OCI-LY1 (cell line): ENCODE measurements at regions not wholly inside any gene's neighbourhood (a gene's known extent, or its start where the extent isn't known, plus 50 kb on each side); places are given as distances from the start of the nearest gene placed in this dataset.

ENCODE experiments used
- H2AFZ ChIP-seq: fragments of 200-600 bp; sonication (generic), shearing (Covaris generic); 2 replicates; pipeline ENCODE4 v1.6.0; 2014; ENCODE audit warnings: antibody characterized with exemption, mild to moderate bottlenecking, low read length
- H3F3A ChIP-seq: fragments of 200-600 bp; sonication (generic), shearing (Covaris generic); 2 replicates; pipeline ENCODE4 v1.6.0; 2014; ENCODE audit warnings: mild to moderate bottlenecking, antibody characterized with exemption, low read length, moderate library complexity; ENCODE audit not compliant: insufficient read depth
- H3K27ac ChIP-seq: fragments of 200-600 bp; sonication (generic); 2 replicates; pipeline ENCODE4 v1.5.1; 2014; ENCODE audit warnings: low read length, mixed run types, mild to moderate bottlenecking, low read depth; ENCODE audit not compliant: poor library complexity, severe bottlenecking
- H3K27me3 ChIP-seq: fragments of 200-600 bp; sonication (generic); 2 replicates; pipeline ENCODE4 v1.6.0; 2014; ENCODE audit warnings: antibody characterized with exemption, mild to moderate bottlenecking, low read length, moderate library complexity; ENCODE audit not compliant: insufficient read depth
- H3K36me3 ChIP-seq: fragments of 200-600 bp; sonication (generic); 2 replicates; pipeline ENCODE4 v1.6.1; 2014; ENCODE audit warnings: mild to moderate bottlenecking, antibody characterized with exemption, low read length, moderate library complexity, mixed read lengths; ENCODE audit not compliant: insufficient read depth
- H3K4me1 ChIP-seq: fragments of 200-600 bp; sonication (generic); 2 replicates; pipeline ENCODE4 v1.5.1; 2014; ENCODE audit warnings: mild to moderate bottlenecking, low read length, moderate library complexity; ENCODE audit not compliant: insufficient read depth, severe bottlenecking
- H3K4me2 ChIP-seq: fragments of 200-600 bp; sonication (generic), shearing (Covaris generic); 2 replicates; pipeline ENCODE4 v1.6.1; 2014; ENCODE audit warnings: low read length
- H3K4me3 ChIP-seq: fragments of 200-600 bp; sonication (generic); 2 replicates; pipeline ENCODE4 v1.5.1; 2014; ENCODE audit warnings: low read length, low read depth, mild to moderate bottlenecking, mixed read lengths; ENCODE audit not compliant: poor library complexity, severe bottlenecking
- H3K79me2 ChIP-seq: fragments of 200-600 bp; shearing (Covaris generic); 2 replicates; pipeline ENCODE4 v1.6.1; 2016; ENCODE audit warnings: mixed run types, low read length, mixed read lengths; ENCODE audit not compliant: insufficient read depth
- H3K9ac ChIP-seq: fragments of 200-600 bp; sonication (generic), shearing (Covaris generic); 2 replicates; pipeline ENCODE4 v1.6.1; 2014; ENCODE audit warnings: mild to moderate bottlenecking, low read length, mixed read lengths
- H3K9me2 ChIP-seq: fragments of 200-600 bp; sonication (generic), shearing (Covaris generic); 2 replicates; pipeline ENCODE4 v1.6.1; 2014; ENCODE audit warnings: low read depth, mild to moderate bottlenecking, low read length, mixed read lengths
- H3K9me3 ChIP-seq: fragments of 200-600 bp; shearing (Covaris generic); 2 replicates; pipeline ENCODE4 v1.6.1; 2014; ENCODE audit warnings: low read length, mixed read lengths
- H4K20me1 ChIP-seq: fragments of 200-600 bp; sonication (generic), shearing (Covaris generic); 2 replicates; pipeline ENCODE4 v1.6.0; 2016; ENCODE audit warnings: mild to moderate bottlenecking, low read length; ENCODE audit not compliant: insufficient read depth
- CTCF ChIP-seq: fragments of 200-600 bp; sonication (generic), shearing (Covaris generic); IDR thresholded peaks from 2 replicates; pipeline ENCODE4 v1.5.1; 2017; ENCODE audit warnings: mild to moderate bottlenecking, antibody characterized with exemption, low read length, moderate library complexity, mixed read lengths
- EZH2 ChIP-seq: fragments of 200-600 bp; sonication (generic), shearing (Covaris generic); IDR thresholded peaks from 2 replicates; pipeline ENCODE4 v1.8.0; 2017; ENCODE audit warnings: borderline replicate concordance, mixed run types, mild to moderate bottlenecking, antibody characterized with exemption, low read length, moderate library complexity, mixed read lengths

DNA sequence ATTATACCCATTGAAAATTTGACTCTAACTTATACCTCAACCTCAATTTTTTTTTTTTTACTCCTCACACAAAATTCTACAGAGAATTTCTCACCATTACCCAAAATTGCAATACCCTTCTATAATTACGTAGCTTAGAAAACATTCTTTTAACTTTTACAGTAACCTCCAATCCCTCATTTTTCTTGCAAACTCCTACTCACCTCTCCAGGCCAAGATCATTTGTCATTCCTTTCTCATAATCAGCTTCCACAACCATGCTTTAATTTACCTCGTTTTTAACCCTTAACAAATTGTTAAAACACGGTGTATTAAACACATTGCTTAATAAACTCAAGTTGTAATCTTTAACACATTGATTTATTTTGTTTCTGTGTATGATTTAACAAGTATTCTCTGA is 289.7 kb upstream of the TRAM1L1 start:
- no peaks in the 10 kb centered on the region for H3K27me3 ChIP-seq
- H3K9ac ChIP-seq = no peak overlapping the region
- H4K20me1 ChIP-seq = no peaks in the 10 kb centered on the region
- no peak overlapping the region for H3K4me3 ChIP-seq
- H3K27ac ChIP-seq = no peak overlapping the region
- H3K9me2 ChIP-seq = no peaks in the 10 kb centered on the region
- no peak overlapping the region for H2AFZ ChIP-seq
- no peaks in the 10 kb centered on the region for H3K36me3 ChIP-seq
- H3K79me2 ChIP-seq = no peaks in the 10 kb centered on the region
- H3F3A ChIP-seq = no peaks in the 10 kb centered on the region
- H3K9me3 ChIP-seq = no peaks in the 10 kb centered on the region
- H3K4me1 ChIP-seq = no peaks in the 10 kb centered on the region
- H3K4me2 ChIP-seq = no peak overlapping the region
- no peak for TF ChIP-seq EZH2
- no peak for TF ChIP-seq CTCF

- Histone ChIP-seq H3K9me2 (no peaks in the 10 kb centered on the region), H3K9me3 (no peaks in the 10 kb centered on the region), H3K4me2 (no peak overlapping the region), H3K27ac (no peak overlapping the region), H4K20me1 (no peaks in the 10 kb centered on the region), H3K27me3 (no peaks in the 10 kb centered on the region), H2AFZ (no peak overlapping the region), H3K4me1 (no peaks in the 10 kb centered on the region), H3K9ac (no peak overlapping the region), H3K36me3 (no peaks in the 10 kb centered on the region), H3K79me2 (no peaks in the 10 kb centered on the region), H3K4me3 (no peak overlapping the region), H3F3A (no peaks in the 10 kb centered on the region)
- TF ChIP-seq CTCF (no peak), EZH2 (no peak)
These were observed 291.3 kb upstream of the TRAM1L1 start for GRCh38 chr4:117376692-117377091.

- no peaks in the 10 kb centered on the region for H3F3A ChIP-seq
- H3K4me3 ChIP-seq = no peak overlapping the region
These were observed 293.6 kb upstream of the TRAM1L1 start for GRCh38 chr4:117378942-117379341.

More at GRCh38 chr4:117378942-117379341, 293.6 kb upstream of the TRAM1L1 start:
- H3K36me3 ChIP-seq = no peaks in the 10 kb centered on the region
- H3K9ac ChIP-seq = no peak overlapping the region
- H2AFZ ChIP-seq = no peak overlapping the region
- H4K20me1 ChIP-seq = no peaks in the 10 kb centered on the region
- H3K27me3 ChIP-seq = no peaks in the 10 kb centered on the region
- H3K9me2 ChIP-seq = no peaks in the 10 kb centered on the region
- H3K9me3 ChIP-seq = no peaks in the 10 kb centered on the region
- no peak overlapping the region for H3K4me2 ChIP-seq
- no peak overlapping the region for H3K27ac ChIP-seq
- no peaks in the 10 kb centered on the region for H3K4me1 ChIP-seq
- H3K79me2 ChIP-seq = peaks cover 4% of the 10 kb centered on the region; the same call in 1 of the 2 replicates
- TF ChIP-seq CTCF (no peak), EZH2 (no peak)
